Activated CD8-positive, alpha-beta T cell treated with anti-CD3 and anti-CD28 coated beads for 36 hours (primary cell): ENCODE measurements at regions not wholly inside any gene's neighbourhood (a gene's known extent, or its start where the extent isn't known, plus 50 kb on each side); places are given as distances from the start of the nearest gene placed in this dataset.

Source experiments
- ATAC-seq: fragments of 200-7000 bp; cut with Tn5 transposase; one replicate; pipeline ENCODE4 v1.10.0; 2021; ENCODE audit warnings: mild to moderate bottlenecking, moderate library complexity
- CTCF ChIA-PET: fragments of 350-600 bp; sonication (Branson Sonifier 250); formaldehyde crosslinking; loops from one replicate; lab custom pipeline; 2021; ENCODE audit warnings: antibody characterized with exemption; lab: Charles Lee
- POLR2A ChIA-PET: fragments of 350-600 bp; sonication (Branson Sonifier 250); formaldehyde crosslinking; loops from one replicate; lab custom pipeline; 2021; ENCODE audit warnings: antibody characterized with exemption; lab: Charles Lee
- DNase-seq: peaks from one replicate; pipeline ENCODE4 v3.0.0-alpha.2; 2020
- H3K27ac Mint-ChIP-seq: one replicate; pipeline ENCODE4 v1.8.0; 2021; ENCODE audit warnings: mild to moderate bottlenecking, mixed read lengths
- H3K27me3 Mint-ChIP-seq: one replicate; pipeline ENCODE4 v1.8.0; 2021; ENCODE audit warnings: mixed read lengths
- H3K36me3 Mint-ChIP-seq: one replicate; pipeline ENCODE4 v1.8.0; 2021; ENCODE audit warnings: low read depth, mixed read lengths
- H3K4me1 Mint-ChIP-seq: one replicate; pipeline ENCODE4 v1.8.0; 2021; ENCODE audit warnings: low read depth, mixed read lengths
- H3K4me3 Mint-ChIP-seq: one replicate; pipeline ENCODE4 v1.8.0; 2021; ENCODE audit warnings: mild to moderate bottlenecking, moderate library complexity, mixed read lengths
- H3K9me3 Mint-ChIP-seq: one replicate; pipeline ENCODE4 v1.8.0; 2021; ENCODE audit warnings: mixed read lengths
- intact Hi-C: fragments of 100-400 bp; cut with micrococcal nuclease; formaldehyde crosslinking; loops from one replicate; pipeline ENCODE4 v1.10.0; 2022
- TF ChIP-seq, protein P1 (sequence below): fragments of 200-600 bp; IDR thresholded peaks from one replicate; pipeline ENCODE4 v1.8.0; 2022; ENCODE audit warnings: antibody characterized with exemption, mild to moderate bottlenecking

DNA sequence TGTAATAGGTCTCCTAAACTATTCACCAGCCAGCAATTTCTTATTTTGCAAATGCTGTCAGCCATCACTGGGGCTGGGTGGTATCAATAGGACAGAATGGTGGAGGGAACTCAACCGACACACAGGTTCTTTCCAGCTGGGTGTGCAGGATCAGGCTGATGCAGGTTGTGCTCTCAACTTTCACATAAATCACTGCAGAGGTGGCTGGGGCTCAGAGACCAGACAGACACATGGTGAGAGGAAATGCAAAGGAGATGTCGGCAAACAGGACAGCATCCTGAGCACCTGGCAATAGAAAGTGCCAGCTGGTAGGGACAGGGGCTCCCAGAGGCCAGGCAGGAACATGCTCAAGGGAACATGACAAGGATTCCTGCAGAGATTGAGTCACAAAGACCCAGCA is 254.9 kb downstream of the SOD2 start:
- Mint-ChIP-seq H3K36me3 (no peaks in the 10 kb centered on the region), H3K27me3 (peaks cover 9% of the 10 kb centered on the region), H3K9me3 (peaks cover 9% of the 10 kb centered on the region), H3K27ac (no peak overlapping the region), H3K4me3 (no peak overlapping the region), H3K4me1 (no peaks in the 10 kb centered on the region)
- CTCF ChIA-PET: no interaction called here
- POLR2A ChIA-PET: no interaction called here
- ATAC-seq (no peak), DNase-seq (no peak)
- TF ChIP-seq, protein P1, sequence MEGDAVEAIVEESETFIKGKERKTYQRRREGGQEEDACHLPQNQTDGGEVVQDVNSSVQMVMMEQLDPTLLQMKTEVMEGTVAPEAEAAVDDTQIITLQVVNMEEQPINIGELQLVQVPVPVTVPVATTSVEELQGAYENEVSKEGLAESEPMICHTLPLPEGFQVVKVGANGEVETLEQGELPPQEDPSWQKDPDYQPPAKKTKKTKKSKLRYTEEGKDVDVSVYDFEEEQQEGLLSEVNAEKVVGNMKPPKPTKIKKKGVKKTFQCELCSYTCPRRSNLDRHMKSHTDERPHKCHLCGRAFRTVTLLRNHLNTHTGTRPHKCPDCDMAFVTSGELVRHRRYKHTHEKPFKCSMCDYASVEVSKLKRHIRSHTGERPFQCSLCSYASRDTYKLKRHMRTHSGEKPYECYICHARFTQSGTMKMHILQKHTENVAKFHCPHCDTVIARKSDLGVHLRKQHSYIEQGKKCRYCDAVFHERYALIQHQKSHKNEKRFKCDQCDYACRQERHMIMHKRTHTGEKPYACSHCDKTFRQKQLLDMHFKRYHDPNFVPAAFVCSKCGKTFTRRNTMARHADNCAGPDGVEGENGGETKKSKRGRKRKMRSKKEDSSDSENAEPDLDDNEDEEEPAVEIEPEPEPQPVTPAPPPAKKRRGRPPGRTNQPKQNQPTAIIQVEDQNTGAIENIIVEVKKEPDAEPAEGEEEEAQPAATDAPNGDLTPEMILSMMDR: no peak
- intact Hi-C loops: no loop called here

DNA sequence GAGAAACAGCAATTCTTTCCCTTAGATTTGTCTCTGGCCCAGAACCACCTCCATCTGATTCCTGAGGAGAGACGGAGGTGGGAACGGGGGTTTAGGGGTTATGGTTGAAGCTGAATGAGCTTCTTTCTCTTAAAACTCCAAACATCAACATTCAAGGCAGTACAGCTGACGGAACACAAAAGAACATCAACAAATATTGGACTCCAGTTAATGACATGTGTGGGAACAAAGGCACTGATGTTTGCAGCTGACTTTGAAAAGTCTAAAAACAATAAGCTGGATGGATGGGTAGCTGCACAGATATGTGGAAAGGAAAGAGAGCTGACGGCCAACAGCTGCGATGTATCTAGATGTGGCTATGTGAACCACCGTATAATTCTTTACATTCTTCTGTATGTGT is 256.5 kb downstream of the SOD2 start:
- Mint-ChIP-seq H3K27me3 (peaks cover 7% of the 10 kb centered on the region), H3K9me3 (peaks cover 10% of the 10 kb centered on the region), H3K4me3 (no peak overlapping the region), H3K27ac (no peak overlapping the region), H3K4me1 (no peaks in the 10 kb centered on the region), H3K36me3 (no peaks in the 10 kb centered on the region)
- ChIA-PET POLR2A (no interaction called here), CTCF (interaction anchor here (1.0 kb wide), 1 partner anchor 263 kb away, joined by 3 read pairs; no protein-coding TSS in a partner anchor)
- ATAC-seq (no peak), DNase-seq (no peak)
- intact Hi-C loops: no loop called here
- TF ChIP-seq, protein P1: no peak

DNA sequence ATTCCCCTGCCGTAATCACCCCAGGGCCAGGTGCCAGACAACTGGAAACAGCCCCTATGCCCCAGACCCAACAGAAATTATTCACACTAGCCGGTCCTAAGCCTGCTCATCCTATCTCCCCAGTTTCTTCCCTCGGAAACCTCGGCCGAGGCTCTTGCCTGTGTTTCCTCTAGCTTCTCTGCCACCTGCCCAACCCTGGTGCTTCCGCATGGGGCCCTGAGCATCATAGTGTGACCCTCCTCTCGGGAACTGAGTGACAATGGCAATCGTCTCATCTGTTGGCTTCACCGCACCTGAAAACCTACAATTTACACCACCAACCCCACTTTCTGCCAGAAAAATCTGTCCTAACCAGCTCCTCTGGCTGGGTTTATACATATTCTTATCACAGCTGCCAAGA is 257.3 kb downstream of the SOD2 start:
- Mint-ChIP-seq H3K9me3 (peaks cover 10% of the 10 kb centered on the region), H3K4me3 (no peak overlapping the region), H3K36me3 (no peaks in the 10 kb centered on the region), H3K27me3 (peaks cover 12% of the 10 kb centered on the region), H3K4me1 (no peaks in the 10 kb centered on the region), H3K27ac (no peak overlapping the region)
- TF ChIP-seq, protein P1: no peak
- POLR2A ChIA-PET: no interaction called here
- CTCF ChIA-PET: no interaction called here
- DNase-seq (no peak), ATAC-seq (no peak)
- intact Hi-C loops: no loop called here

DNA sequence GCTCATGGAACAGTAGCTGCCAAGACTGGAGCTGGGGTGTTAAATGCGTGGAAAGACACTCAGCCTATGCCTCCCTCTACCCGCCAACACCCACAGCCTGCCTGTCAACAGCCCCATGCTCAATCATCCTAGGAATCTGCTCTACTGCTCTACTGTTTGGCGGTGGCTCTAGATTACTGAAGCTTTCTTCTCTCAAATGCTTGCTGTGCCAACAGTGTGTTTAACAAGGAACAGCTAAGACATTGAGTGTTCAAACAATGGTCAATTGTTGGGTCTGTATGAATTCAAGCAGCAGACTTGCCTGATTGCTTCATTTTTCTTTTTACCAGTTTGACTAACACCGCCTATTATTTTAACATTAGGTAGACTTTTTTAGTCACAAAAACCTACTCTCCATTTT is 258.6 kb downstream of the SOD2 start:
- intact Hi-C loops: no loop called here
- H3K4me1 Mint-ChIP-seq: no peaks in the 10 kb centered on the region
- POLR2A ChIA-PET: no interaction called here
- CTCF ChIA-PET: no interaction called here
- no peak overlapping the region for H3K27ac Mint-ChIP-seq
- H3K27me3 Mint-ChIP-seq: peaks cover 12% of the 10 kb centered on the region
- H3K4me3 Mint-ChIP-seq: no peak overlapping the region
- TF ChIP-seq, protein P1: no peak
- H3K9me3 Mint-ChIP-seq: peaks cover 10% of the 10 kb centered on the region
- DNase-seq: no peak
- no peaks in the 10 kb centered on the region for H3K36me3 Mint-ChIP-seq
- no peak for ATAC-seq

DNA sequence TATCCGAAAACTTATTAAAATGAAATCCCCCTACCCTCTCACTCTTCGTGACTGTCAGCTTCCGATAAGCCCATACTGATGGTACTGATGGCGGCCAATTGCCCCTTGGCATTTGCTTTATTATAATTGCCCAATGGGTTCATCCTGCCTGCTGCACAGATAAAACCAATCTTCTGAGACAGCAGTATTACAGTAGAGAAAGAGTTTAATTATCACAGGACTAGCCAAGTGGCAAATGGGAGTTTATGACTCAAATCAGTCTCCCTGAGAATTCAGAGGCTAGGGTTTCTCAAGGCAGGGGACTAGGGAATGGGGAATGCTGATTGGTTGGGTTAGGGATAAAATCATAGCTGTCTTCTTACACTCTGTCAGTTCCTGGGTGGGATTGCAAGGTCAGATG is 259.5 kb downstream of the SOD2 start:
- TF ChIP-seq, protein P1: no peak
- ATAC-seq (no peak), DNase-seq (no peak)
- no peak overlapping the region for H3K27ac Mint-ChIP-seq
- ChIA-PET CTCF (interaction anchor here (1.0 kb wide), 1 partner anchor 259 kb away, joined by 3 read pairs; no protein-coding TSS in a partner anchor), POLR2A (no interaction called here)
- H3K4me3 Mint-ChIP-seq: no peak overlapping the region
- H3K36me3 Mint-ChIP-seq: no peaks in the 10 kb centered on the region
- peaks cover 12% of the 10 kb centered on the region for H3K27me3 Mint-ChIP-seq
- no peaks in the 10 kb centered on the region for H3K4me1 Mint-ChIP-seq
- peaks cover 10% of the 10 kb centered on the region for H3K9me3 Mint-ChIP-seq
- intact Hi-C loops: no loop called here
